Osteocyte (in vitro differentiated cells): ENCODE measurements at regions not wholly inside any gene's neighbourhood (a gene's known extent, or its start where the extent isn't known, plus 50 kb on each side); places are given as distances from the start of the nearest gene placed in this dataset.
A peak's percentile ranks its signal among the peaks of the same experiment; 100 is the strongest.

ENCODE experiments used
- DNase-seq: peaks from one replicate; pipeline ENCODE4 v3.0.0; 2021; ENCODE audit warnings: mixed read lengths; ENCODE audit not compliant: unreplicated experiment; ENCODE audit errors: extremely low spot score
- H3K27ac Mint-ChIP-seq: one replicate; pipeline ENCODE4 v1.8.0; 2021; ENCODE audit warnings: mild to moderate bottlenecking, mixed read lengths; ENCODE audit not compliant: unreplicated experiment
- H3K27me3 Mint-ChIP-seq: one replicate; pipeline ENCODE4 v1.8.0; 2021; ENCODE audit warnings: mixed read lengths; ENCODE audit not compliant: unreplicated experiment
- H3K36me3 Mint-ChIP-seq: one replicate; pipeline ENCODE4 v1.8.0; 2021; ENCODE audit warnings: mixed read lengths; ENCODE audit not compliant: unreplicated experiment
- H3K4me1 Mint-ChIP-seq: one replicate; pipeline ENCODE4 v1.8.0; 2021; ENCODE audit warnings: mixed read lengths; ENCODE audit not compliant: unreplicated experiment
- H3K4me3 Mint-ChIP-seq: one replicate; pipeline ENCODE4 v1.8.0; 2021; ENCODE audit warnings: mild to moderate bottlenecking, moderate library complexity, mixed read lengths; ENCODE audit not compliant: unreplicated experiment
- H3K9me3 Mint-ChIP-seq: one replicate; pipeline ENCODE4 v1.8.0; 2021; ENCODE audit warnings: mixed read lengths; ENCODE audit not compliant: unreplicated experiment
- CTCF ChIP-seq: fragments of 200-600 bp; sonication (generic); IDR thresholded peaks from 2 replicates; pipeline ENCODE4 v1.5.0; 2021; ENCODE audit warnings: antibody characterized with exemption, mild to moderate bottlenecking, moderate library complexity

GRCh38 chr5:126707080-126707479, 69.9 kb upstream of the LMNB1 start:
- no peak overlapping the region for H3K27ac Mint-ChIP-seq
- H3K9me3 Mint-ChIP-seq = no peaks in the 10 kb centered on the region
- no peaks in the 10 kb centered on the region for H3K27me3 Mint-ChIP-seq
- no peaks in the 10 kb centered on the region for H3K36me3 Mint-ChIP-seq
- no peak overlapping the region for H3K4me3 Mint-ChIP-seq
- DNase-seq = no peak
- H3K4me1 Mint-ChIP-seq = peaks cover 3% of the 10 kb centered on the region
- no peak for TF ChIP-seq CTCF

- TF ChIP-seq CTCF = no peak
- Mint-ChIP-seq H3K36me3 (no peaks in the 10 kb centered on the region), H3K4me1 (peaks cover 8% of the 10 kb centered on the region), H3K4me3 (no peak overlapping the region), H3K27me3 (no peaks in the 10 kb centered on the region), H3K9me3 (peaks cover 4% of the 10 kb centered on the region), H3K27ac (no peak overlapping the region)
- DNase-seq = peak; percentile 27
These were observed 61.2 kb upstream of the LMNB1 start for GRCh38 chr5:126715765-126716164.

- DNase-seq = peak; percentile 62
- TF ChIP-seq CTCF = no peak
- H3K9me3 Mint-ChIP-seq = peaks cover 4% of the 10 kb centered on the region
- H3K27me3 Mint-ChIP-seq = no peaks in the 10 kb centered on the region
- peaks cover 8% of the 10 kb centered on the region for H3K4me1 Mint-ChIP-seq
- no peak overlapping the region for H3K4me3 Mint-ChIP-seq
- H3K27ac Mint-ChIP-seq = no peak overlapping the region
- H3K36me3 Mint-ChIP-seq = no peaks in the 10 kb centered on the region
These were observed 60.1 kb upstream of the LMNB1 start for GRCh38 chr5:126716861-126717260.

GRCh38 chr5:126718236-126718868, 58.6 kb upstream of the LMNB1 start:
- Mint-ChIP-seq H3K36me3 (no peaks in the 10 kb centered on the region), H3K27me3 (no peaks in the 10 kb centered on the region), H3K4me3 (no peak overlapping the region), H3K4me1 (peaks cover 8% of the 10 kb centered on the region), H3K27ac (no peak overlapping the region), H3K9me3 (peaks cover under 1% of the 10 kb centered on the region)
- no peak for TF ChIP-seq CTCF
- peak; percentile 46 for DNase-seq

- Mint-ChIP-seq H3K9me3 (no peaks in the 10 kb centered on the region), H3K27me3 (no peaks in the 10 kb centered on the region), H3K36me3 (no peaks in the 10 kb centered on the region), H3K4me1 (peaks cover 8% of the 10 kb centered on the region), H3K27ac (no peak overlapping the region), H3K4me3 (no peak overlapping the region)
- DNase-seq = no peak
- TF ChIP-seq CTCF = no peak
These were observed 56.6 kb upstream of the LMNB1 start for GRCh38 chr5:126720369-126720768.
